ENCODE measurements at regions not wholly inside any gene's neighbourhood (a gene's known extent, or its start where the extent isn't known, plus 50 kb on each side); places are given as distances from the start of the nearest gene placed in this dataset.

DNA sequence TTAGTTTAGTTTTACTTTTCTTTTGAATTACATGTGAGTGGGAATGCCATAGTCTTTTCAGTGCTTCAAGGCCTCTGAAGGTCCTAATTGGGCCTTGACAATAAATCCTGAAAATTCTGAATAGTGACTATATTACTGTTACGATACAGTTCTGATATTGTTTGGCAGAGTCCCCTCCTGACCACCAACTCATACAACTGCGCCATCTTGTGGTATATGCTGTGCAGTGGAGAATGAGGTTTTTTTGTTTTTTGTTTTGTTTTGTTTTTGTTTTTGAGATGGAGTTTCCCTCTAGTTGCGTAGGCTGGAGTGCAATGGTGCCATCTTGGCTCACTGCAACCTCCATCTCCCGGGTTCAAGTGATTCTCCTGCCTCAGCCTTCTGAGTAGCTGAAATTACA, 56.6 kb upstream of the CHRDL1 start:
- no peak for DNase-seq (ENCODE audit: low spot score)

GRCh38 chrX:110851780-110852179, 56.2 kb upstream of the CHRDL1 start:
- DNase-seq (ENCODE audit: low spot score): no peak

- peak; percentile 31 for DNase-seq (ENCODE audit: low spot score)
Measured at GRCh38 chrX:110847334-110847733, 51.7 kb upstream of the CHRDL1 start.

DNA sequence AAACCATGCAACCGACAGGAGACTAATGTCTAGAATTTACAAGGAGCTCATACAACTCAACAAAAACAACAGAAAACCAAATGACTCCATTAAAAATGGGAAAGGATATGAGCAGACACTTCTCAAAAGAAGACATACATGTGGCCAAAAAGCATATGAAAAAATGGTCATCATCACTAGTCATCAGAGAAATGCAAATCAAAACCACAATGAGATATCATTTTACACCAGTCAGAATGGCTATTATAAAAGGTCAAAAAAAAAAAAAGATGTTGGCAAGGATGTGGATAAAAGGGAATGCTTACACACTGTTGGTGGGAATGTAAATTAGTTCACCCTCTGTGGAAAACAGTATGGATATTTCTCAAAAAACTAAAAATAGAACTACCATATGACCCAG, 50.5 kb upstream of the CHRDL1 start:
- DNase-seq (ENCODE audit: low spot score): no peak
